ENCODE measurements at regions not wholly inside any gene's neighbourhood (a gene's known extent, or its start where the extent isn't known, plus 50 kb on each side); places are given as distances from the start of the nearest gene placed in this dataset.

- no peak for FAIRE-seq
- H3K27me3 ChIP-seq (ENCODE audit: control insufficient read depth, insufficient read depth, low read length), result no peaks in the 10 kb centered on the region
- no peak for DNase-seq (ENCODE audit: low read depth)
- H3K36me3 ChIP-seq (ENCODE audit: control insufficient read depth, insufficient read depth, low read length), result no peaks in the 10 kb centered on the region
- no peak for TF ChIP-seq CTCF (IDR thresholded peaks at IDR 0.05; ENCODE audit: insufficient read depth, low read length, severe bottlenecking)
- no peak overlapping the region for H3K4me3 ChIP-seq (ENCODE audit: low read depth, low read length)
Observed at GRCh38 chr15:81604713-81605112, 230.7 kb upstream of the TMC3 start.

- Histone ChIP-seq H3K27me3 (ENCODE audit: control insufficient read depth, insufficient read depth, low read length) (no peaks in the 10 kb centered on the region), H3K36me3 (ENCODE audit: control insufficient read depth, insufficient read depth, low read length) (no peaks in the 10 kb centered on the region), H3K4me3 (ENCODE audit: low read depth, low read length) (no peak overlapping the region)
- DNase-seq (ENCODE audit: low read depth), result no peak
- no peak for FAIRE-seq
- no peak for TF ChIP-seq CTCF (IDR thresholded peaks at IDR 0.05; ENCODE audit: insufficient read depth, low read length, severe bottlenecking)
Observed at GRCh38 chr15:81596159-81596865, 222.3 kb upstream of the TMC3 start.

GRCh38 chr15:81595752-81596151, 221.7 kb upstream of the TMC3 start:
- Histone ChIP-seq H3K4me3 (ENCODE audit: low read depth, low read length) (no peak overlapping the region), H3K27me3 (ENCODE audit: control insufficient read depth, insufficient read depth, low read length) (no peaks in the 10 kb centered on the region), H3K36me3 (ENCODE audit: control insufficient read depth, insufficient read depth, low read length) (no peaks in the 10 kb centered on the region)
- FAIRE-seq (no peak), DNase-seq (ENCODE audit: low read depth) (no peak)
- TF ChIP-seq CTCF (IDR thresholded peaks at IDR 0.05; ENCODE audit: insufficient read depth, low read length, severe bottlenecking), result no peak

- FAIRE-seq, result no peak
- DNase-seq (ENCODE audit: low read depth), result no peak
- H3K27me3 ChIP-seq (ENCODE audit: control insufficient read depth, insufficient read depth, low read length), result no peaks in the 10 kb centered on the region
- TF ChIP-seq CTCF (IDR thresholded peaks at IDR 0.05; ENCODE audit: insufficient read depth, low read length, severe bottlenecking), result no peak
- no peak overlapping the region for H3K4me3 ChIP-seq (ENCODE audit: low read depth, low read length)
- H3K36me3 ChIP-seq (ENCODE audit: control insufficient read depth, insufficient read depth, low read length), result no peaks in the 10 kb centered on the region
Observed at GRCh38 chr15:81589671-81590070, 215.7 kb upstream of the TMC3 start.

GRCh38 chr15:81575436-81576123, 201.6 kb upstream of the TMC3 start:
- no peak for FAIRE-seq
- DNase-seq (ENCODE audit: low read depth), result peak; percentile 72
- H3K27me3 ChIP-seq (ENCODE audit: control insufficient read depth, insufficient read depth, low read length), result no peaks in the 10 kb centered on the region
- H3K36me3 ChIP-seq (ENCODE audit: control insufficient read depth, insufficient read depth, low read length), result no peaks in the 10 kb centered on the region
- H3K4me3 ChIP-seq (ENCODE audit: low read depth, low read length), result no peak overlapping the region
- no peak for TF ChIP-seq CTCF (IDR thresholded peaks at IDR 0.05; ENCODE audit: insufficient read depth, low read length, severe bottlenecking)

All from bronchial epithelial cell (primary cell).